HG03457 (cell line): ENCODE measurements at regions not wholly inside any gene's neighbourhood (a gene's known extent, or its start where the extent isn't known, plus 50 kb on each side); places are given as distances from the start of the nearest gene placed in this dataset.

Source experiments
- ATAC-seq: cut with Tn5 transposase; IDR thresholded peaks from one replicate; pipeline ENCODE4 v1.9.1; 2021; ENCODE audit warnings: moderate number of reproducible peaks; ENCODE audit not compliant: unreplicated experiment

GRCh38 chr17:72439893-72440502 is 319.2 kb downstream of the SOX9 start:
- ATAC-seq: no peak

- no peak for ATAC-seq
Observed at GRCh38 chr17:72440961-72441360, 320.1 kb downstream of the SOX9 start.

GRCh38 chr17:72441909-72442308 is 321.1 kb downstream of the SOX9 start:
- no peak for ATAC-seq

GRCh38 chr17:72444517-72445054 is 323.8 kb downstream of the SOX9 start:
- ATAC-seq: no peak

- no peak for ATAC-seq
Observed at GRCh38 chr17:72445055-72445991, 324.5 kb downstream of the SOX9 start.

- ATAC-seq: no peak
Observed at GRCh38 chr17:72446118-72446517, 325.3 kb downstream of the SOX9 start.

GRCh38 chr17:72446525-72447250 is 325.9 kb downstream of the SOX9 start:
- no peak for ATAC-seq

- no peak for ATAC-seq
Observed at GRCh38 chr17:72447251-72447640, 326.4 kb downstream of the SOX9 start.

- ATAC-seq: no peak
Observed at GRCh38 chr17:72448019-72448418, 327.2 kb downstream of the SOX9 start.

- ATAC-seq: no peak
Observed at GRCh38 chr17:72452286-72453173, 331.7 kb downstream of the SOX9 start.

- no peak for ATAC-seq
Observed at GRCh38 chr17:72454342-72454741, 333.5 kb downstream of the SOX9 start.

- no peak for ATAC-seq
Observed at GRCh38 chr17:72455562-72455961, 334.7 kb downstream of the SOX9 start.

GRCh38 chr17:72456075-72456474 is 335.3 kb downstream of the SOX9 start:
- no peak for ATAC-seq

GRCh38 chr17:72457712-72458111 is 336.9 kb downstream of the SOX9 start:
- ATAC-seq: no peak

- no peak for ATAC-seq
Observed at GRCh38 chr17:72458301-72458700, 337.5 kb downstream of the SOX9 start.

- no peak for ATAC-seq
Observed at GRCh38 chr17:72460711-72461110, 339.9 kb downstream of the SOX9 start.

GRCh38 chr17:72461757-72462156 is 340.9 kb downstream of the SOX9 start:
- no peak for ATAC-seq

- no peak for ATAC-seq
Observed at GRCh38 chr17:72462407-72462806, 341.6 kb downstream of the SOX9 start.

- no peak for ATAC-seq
Observed at GRCh38 chr17:72462814-72463213, 342.0 kb downstream of the SOX9 start.
